HG03521 (cell line): ENCODE measurements at regions not wholly inside any gene's neighbourhood (a gene's known extent, or its start where the extent isn't known, plus 50 kb on each side); places are given as distances from the start of the nearest gene placed in this dataset.
"Not testable (repeated sequence)": the region's sequence is repeated elsewhere in the genome, so short reads cannot be mapped to it uniquely, and the experiment has no call there.

Experiments used
- ATAC-seq: cut with Tn5 transposase; IDR thresholded peaks from one replicate; pipeline ENCODE4 v1.9.1; 2021; ENCODE audit warnings: mild to moderate bottlenecking, moderate library complexity; ENCODE audit not compliant: unreplicated experiment

DNA sequence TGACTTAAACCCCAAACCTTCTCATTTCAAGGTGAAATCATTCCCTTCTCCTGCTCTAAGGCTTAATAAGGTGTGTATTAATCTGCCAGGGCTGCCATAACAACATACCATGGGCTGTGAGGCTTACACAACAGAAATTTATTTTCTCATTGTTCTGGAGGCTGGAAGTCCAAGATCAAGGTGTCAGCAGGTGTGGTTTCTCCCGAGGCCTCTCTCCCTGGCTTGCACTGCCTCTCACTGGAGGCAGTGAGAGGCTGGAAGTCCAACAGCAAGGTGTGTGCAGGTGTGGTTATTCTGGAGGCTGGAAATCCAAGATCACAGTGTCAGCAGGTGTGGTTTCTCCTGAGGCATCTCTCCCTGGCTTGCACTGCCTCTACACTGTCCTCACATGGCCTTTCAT lies 280.3 kb upstream of the TUT7 start:
- ATAC-seq: no peak

DNA sequence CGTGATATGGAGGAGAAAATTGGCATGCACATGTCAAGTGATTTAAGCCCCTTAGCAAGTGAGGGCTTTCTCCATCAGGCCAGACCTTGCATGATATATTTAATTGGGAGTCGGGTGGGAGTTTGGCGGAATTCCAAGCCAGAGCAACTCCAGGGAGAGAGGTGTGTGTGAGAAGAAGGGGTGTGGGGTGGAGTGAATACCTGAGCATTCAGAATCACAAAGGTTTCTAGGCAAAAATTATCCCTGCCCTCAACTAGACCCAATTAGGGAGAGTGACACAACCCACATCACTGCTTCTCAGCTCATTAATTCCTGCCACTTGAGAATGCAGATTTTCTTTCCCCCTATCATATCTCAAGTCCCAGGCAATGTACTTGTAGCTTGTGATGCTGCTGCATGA lies 279.7 kb upstream of the TUT7 start:
- no peak for ATAC-seq

DNA sequence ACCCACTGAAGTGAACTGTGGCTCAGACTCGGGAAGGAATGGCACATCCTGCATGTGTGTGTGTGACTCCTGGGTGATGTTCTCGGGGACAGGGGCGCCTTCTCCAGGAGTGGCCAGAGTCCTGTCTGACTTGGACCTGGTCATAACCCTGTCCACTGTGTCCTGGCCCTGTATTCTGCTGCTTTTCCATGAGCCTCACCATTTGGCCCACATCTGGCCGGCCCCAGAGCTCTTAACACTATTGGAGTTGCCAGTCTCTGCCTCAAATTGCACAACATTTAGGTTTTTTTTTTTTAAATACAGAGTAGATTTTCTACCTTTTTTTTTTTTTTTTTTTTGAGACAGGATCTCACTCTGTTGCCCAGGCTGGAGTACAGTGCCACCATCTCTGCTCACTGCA lies 278.3 kb upstream of the TUT7 start:
- ATAC-seq: no peak

DNA sequence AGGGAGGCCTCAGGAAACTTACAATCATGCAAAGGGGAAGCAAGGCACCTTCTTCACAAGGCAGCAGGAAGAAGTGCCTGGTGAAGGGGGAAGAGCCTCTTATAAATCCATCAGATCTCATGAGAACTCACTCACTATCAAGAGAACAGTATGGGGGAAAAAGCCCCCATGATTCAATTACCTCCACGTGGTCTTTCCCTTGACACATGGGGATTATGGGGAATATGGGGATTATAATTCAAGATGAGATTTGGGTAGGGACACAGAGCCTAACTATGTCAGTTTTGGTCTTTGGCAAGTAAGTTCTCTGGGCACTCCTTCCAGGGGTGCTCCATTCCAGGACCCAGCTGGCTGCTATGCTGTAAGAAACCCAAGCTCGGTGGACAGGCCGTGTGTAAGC lies 275.3 kb upstream of the TUT7 start:
- ATAC-seq: no peak

DNA sequence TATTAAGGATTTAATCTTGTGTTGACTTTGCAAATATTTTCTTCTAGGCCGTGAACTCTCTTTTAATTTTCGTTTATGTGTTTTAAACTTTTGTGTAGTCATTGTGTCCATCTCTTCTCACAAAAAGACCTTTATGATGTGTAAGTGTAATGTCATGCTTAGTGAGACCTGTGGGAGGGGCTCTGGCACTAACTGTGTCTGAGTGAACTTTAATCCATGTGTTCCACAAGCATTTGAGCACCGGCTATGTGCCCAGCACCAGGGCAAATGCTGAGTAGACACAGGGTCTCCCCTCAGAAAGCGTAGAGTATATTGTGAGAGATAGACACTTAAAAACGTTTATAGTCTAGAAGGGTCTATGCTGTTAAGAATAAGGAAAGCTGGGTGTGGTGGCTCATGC lies 272.6 kb upstream of the TUT7 start:
- ATAC-seq: no peak

DNA sequence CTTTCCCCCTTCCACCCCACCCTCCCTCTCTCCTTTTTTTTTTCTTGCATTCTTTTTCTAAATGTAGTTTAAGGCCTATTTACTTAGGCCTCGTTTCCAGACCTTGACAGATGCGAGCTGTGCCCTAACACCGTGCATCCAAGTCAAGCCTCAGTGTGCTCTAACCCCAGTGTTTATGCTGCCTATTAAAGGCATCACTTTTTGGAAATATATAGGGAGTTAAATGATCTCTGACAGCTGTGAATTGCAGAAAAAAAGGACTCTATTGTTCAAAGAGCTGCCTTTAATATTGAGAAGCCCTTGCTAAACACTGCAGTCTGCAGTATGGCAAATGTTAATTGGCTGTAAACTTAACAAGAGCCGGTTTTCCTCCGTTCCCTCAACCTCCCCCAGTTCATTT lies 270.4 kb upstream of the TUT7 start:
- ATAC-seq: no peak

DNA sequence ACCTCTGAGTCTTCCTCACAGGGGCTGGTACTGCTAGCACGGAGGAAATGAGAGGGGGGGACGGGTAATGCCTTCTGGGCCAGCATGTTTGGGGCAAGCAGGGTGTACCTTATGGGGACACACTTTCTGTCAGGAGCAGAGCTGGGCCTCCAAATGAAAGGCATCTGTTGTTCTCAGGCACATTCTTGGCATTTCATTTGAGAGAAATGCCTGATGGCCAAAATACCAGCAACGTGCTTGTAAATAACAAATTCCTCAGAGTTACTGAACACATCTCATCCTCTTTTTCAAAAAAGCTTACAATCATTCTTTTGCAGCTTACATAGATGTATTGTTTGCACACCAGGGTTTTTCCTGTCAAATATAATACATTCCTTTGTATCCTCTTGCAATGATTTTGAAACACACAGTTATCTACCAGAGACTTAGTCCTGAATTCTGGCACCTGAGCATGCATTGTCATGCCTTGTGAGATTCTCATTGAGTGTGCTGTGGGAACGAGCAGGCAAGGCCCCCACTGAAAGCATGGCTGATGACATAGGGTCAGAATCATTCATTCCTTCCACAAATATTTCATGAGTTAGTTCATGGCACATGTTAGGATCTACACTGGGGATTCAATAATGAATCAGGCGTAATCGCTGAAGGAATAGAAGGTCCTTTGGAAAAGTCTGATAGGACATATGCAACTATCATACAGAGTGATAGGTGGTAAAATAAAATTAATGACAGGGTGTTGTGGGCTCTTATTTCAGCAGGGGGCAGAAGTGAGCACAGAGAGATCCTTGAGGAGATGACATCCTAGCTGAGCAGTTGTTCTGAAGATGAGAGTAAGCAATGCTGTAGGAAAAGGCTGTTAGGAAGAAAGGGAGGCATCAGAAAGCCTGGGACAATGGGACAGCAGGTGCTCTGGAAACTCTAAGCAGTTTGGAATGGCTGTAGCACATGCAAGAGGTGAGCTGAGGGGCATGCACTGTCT lies 260.9 kb upstream of the TUT7 start:
- ATAC-seq: no peak

DNA sequence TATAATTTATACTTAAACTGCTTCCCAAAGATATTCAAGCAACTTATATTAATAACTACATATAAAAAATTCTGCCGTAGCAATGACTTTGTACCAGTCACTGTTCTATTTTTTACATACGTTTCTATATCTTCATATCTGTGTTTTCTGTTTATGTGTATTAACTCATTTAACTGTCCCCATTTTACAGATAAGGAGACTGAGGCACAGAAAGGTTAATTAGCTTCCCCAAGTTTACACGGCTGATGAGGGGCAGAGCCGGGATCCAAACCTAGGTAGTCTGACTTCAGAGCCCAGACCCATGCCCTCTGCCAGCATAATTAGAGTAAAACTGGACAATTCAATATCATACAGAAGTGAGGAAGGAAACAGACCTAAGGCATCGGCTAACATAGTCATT lies 259.7 kb upstream of the TUT7 start:
- no peak for ATAC-seq

DNA sequence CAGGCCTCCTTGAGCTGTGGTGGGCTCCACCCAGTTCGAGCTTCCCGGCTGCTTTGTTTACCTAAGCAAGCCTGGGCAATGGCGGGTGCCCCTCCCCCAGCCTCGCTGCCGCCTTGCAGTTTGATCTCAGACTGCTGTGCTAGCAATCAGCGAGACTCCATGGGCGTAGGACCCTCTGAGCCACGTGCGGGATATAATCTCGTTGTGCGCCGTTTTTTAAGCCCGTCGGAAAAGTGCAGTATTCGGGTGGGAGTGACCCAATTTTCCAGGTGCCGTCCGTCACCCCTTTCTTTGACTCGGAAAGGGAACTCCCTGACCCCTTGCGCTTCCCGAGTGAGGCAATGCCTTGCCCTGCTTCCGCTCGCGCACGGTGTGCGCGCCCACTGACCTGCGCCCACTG lies 257.3 kb upstream of the TUT7 start:
- ATAC-seq: not testable (repeated sequence)

DNA sequence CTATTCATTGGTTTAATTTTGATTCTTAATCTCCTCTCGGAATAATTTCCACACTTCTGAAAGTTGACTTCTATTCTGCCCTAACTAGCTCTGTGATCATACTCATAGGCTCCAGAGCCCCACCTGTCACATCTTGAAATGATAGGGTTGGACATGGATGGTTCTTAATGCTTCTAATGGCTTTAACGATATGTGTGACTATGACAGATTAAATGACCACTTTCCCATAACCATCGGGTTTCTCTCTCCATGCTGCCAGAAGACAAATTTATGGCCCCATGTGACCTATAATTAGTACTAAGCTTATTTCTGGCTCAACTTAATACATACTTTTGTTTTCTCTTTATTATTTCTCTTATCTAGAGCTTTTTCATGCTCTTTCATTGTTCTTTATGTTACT lies 251.1 kb upstream of the TUT7 start:
- no peak for ATAC-seq

DNA sequence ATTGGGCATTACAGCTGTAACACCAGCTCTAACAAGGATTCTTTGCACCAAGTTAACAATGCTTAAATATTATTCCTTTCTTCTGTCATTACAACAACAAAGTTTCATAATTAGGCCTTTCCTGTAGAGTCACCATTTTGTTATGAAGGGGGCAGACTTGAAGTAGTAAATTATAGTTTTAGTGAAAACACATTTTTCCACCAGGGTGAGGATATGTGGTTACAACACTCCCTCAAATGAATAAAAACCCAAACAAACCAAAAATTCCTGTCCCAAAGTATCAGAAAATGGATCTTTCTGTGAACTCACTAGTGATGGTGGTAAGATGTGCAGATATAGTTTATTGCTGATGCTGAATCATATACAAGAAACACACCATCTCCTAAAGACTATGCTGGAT lies 250.5 kb upstream of the TUT7 start:
- no peak for ATAC-seq

DNA sequence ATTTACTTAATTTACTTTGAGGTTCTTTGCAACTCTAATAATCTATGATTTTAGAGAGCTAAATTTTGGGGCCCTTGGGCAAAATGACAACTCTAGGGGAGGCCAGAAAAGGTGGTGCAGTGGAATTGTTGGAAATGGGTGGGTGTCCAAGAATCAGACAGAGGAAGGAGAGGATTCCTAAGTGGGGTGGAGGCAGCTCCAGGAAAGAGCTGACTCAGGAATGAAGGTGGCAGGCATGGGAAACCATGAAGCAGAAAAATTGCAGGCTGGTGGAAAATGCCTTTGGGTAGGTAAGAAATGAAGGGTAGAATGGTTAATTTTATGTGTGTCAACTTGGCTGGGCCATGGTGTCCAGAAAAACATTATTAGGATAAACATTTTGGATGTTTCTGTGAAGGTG lies 248.5 kb upstream of the TUT7 start:
- ATAC-seq: no peak

DNA sequence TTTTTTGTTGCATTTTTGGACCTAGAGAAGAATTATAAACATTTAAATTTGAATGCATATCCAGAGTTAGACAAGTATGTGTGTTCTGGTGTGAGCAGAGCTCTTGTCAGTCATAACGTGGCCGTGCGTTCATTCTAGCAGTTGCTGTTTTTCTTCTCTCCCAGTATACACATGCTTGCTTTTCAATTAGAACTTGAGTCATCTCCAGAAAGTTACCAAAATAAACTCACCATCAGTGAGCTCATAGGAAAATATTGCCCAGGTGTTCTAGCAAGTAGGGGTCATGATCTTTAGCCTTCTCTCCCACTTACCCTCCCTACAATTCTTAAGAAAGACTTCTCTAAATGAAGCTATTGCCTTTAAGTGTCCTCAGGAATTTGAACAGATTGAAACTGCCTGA lies 247.5 kb upstream of the TUT7 start:
- no peak for ATAC-seq

DNA sequence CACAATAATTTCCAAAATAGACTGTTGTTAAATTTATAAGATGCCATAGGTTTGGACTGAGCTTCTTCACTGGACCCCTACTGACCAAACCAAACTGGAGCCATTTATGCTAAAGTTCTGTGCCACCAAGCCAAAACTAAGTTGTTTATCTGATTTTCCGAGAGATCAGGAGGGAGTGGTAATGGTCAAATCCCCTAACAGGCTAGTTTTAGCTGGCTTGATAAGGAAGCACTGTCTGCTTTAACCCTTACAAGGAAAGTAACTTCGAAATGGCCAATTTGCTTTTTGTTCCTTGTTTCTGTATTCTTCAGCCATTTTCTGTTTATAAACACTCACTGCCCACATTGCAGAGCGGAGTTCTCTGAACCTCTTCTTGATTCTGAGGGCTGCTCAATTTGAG lies 246.8 kb upstream of the TUT7 start:
- ATAC-seq: no peak

DNA sequence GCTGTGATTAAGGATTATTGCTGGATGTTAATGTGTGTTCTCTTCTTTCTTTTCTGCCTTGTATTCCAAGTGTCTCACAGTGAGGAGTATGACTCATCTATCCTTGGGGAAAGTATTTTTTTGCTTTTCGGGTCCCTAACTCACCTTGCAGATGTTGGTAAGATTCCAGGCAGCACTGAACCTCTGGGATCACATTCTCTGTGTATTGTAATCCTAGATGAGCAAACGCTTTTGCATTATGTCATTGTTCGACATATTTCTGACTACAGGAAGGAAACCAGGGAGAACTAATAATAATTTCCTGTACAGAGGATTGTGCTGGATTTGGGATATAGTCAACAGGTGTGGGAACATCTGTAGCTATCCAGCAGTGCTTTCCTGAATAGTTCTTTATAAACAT lies 246.1 kb upstream of the TUT7 start:
- no peak for ATAC-seq

DNA sequence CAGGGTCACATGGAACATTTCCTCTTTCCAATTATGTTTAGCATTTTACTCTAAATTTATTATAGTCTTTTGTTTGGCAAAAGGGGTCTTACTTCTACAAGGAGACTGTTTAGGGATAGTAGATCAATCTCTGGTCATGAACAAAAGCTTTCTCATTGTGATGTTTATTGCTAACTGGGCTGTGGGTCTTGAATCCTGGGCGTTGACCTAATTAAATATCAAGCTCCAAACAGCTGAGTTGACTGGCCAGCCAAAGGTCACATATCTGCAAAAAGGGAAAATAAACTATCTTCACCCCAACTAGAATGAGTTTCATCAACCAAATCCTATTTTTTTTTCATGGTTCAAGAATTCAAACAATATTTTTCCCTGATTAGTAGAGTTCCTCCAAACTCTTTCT lies 245.4 kb upstream of the TUT7 start:
- ATAC-seq: no peak

DNA sequence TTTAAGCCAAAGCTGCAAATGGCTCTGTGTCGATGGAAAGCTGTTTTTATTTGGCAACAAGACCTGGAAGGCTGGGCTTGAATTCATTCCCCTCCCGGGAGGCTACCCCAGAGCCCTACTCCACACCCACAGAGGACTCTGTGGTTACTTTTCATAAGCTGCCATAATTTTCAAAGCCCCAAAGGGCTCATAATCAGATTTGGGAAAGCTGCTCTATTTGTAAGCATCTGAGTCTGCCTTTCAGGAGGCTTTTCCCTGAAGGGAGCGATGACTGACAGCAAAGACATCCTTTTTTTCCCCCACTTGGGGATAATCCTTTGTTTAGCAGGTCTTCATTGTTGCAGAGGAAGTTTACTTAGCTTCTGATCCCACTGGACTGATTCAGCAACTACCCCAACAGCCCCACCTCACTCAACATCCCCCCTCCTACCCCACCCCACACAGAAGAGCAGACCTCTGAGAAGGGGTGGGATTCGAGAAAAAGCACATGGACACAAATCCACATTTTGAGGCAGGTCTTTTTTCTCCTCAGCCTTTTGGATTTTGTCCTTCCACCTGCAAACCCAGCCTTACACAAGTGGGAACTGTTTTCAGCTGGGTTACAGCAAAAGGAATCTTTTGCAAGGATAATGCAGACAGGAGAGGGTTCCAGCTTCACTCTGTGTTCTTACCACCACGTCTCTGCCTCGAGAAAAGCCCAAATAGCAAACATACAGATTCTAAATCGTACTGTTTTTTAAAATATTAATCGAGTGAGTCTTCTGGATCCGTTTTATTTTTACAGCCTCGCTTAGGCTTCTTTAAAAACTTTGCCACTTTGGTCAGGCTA lies 244.4 kb upstream of the TUT7 start:
- no peak for ATAC-seq

DNA sequence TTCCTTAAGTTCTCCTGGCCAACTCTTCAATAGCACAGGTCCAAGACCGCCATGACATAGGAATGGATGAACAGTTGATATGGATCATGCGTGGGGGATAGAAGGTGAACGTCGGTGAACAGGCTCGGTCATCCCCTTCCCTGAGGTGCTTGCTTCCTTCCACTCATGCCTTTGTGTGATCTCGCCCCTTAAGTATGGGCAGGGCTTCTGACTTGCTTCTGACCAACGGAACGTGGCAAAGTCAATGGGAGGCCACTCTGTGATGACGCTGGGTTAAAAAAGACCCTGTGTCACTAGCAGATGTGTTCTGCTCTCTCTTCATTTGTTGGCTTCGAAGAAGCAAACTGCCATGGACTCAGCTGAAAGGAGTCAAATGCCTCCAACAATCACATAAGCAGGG lies 240.5 kb upstream of the TUT7 start:
- ATAC-seq: no peak

DNA sequence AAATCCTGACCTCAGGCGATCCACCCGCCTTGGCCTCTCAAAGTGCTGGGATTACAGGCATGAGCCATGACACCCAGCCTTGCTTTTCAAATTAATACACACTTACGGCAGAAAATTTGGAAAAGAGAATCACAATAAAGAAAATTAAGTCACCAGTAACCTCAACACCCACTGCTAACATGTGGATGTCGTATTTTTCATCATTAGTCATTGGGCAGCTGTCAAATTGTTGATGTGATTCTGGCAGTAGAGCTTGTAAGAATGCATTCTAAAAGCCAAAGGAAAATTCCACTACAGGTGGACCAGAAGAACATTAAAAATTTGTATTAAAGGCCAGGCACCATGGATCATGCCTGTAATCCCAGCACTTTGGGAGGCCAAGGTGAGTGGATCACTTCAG lies 237.3 kb upstream of the TUT7 start:
- ATAC-seq: no peak

DNA sequence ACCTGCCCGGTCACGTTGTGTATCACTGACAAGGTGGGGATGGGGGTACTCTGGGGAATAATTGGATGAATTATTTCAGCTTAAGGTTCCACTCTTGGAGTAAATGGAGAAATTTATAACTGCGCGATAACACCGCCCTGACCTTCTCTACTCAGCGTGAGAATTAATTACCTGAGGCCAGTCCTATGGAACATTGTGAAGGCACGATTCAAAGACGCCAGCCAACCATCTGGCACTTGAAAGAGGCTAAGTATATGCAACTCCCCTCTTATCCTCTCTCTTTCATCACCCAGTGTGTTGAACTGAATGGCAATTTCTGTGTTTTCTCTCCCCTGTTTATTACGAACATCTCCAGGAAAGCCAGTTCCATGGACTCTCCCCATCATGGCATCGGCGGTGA lies 235.5 kb upstream of the TUT7 start:
- no peak for ATAC-seq

DNA sequence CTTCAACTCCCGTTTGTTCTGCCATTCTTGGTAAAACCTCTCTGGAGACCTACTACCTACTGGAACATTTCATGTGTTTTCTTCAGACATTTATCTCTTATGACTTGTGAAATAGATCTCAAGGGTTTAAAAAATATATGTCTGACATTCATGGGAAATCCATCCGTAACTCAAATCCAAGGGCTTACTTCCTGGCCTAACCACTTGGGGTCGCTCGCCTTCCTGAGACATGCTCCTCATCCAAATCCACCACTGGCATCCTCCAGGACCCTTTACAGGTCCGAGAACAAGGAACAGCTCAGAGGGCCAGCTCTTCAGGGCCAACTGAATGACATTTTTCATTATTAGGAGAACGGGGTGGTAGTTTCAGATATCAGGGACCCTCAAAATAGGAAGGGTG lies 235.1 kb upstream of the TUT7 start:
- no peak for ATAC-seq

DNA sequence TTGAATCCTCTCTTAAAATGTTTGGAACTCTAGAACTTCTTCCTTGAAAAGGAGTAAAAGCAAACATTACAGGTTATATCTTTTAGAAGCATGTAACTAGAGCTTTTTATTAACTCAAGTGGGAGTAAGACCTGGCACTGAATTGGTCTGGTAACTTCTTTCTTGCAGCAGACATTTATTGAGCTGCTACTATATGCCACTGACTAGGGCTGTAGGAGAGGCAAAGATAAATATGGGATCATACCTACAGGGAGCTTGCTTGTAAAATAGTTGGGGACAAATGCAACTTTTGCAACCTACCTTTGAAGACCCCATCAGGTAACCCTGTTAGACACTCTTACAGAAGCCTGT lies 231.9 kb upstream of the TUT7 start:
- ATAC-seq: no peak
